GM19023 (cell line): ENCODE measurements at regions not wholly inside any gene's neighbourhood (a gene's known extent, or its start where the extent isn't known, plus 50 kb on each side); places are given as distances from the start of the nearest gene placed in this dataset.

Experiments used
- ATAC-seq: cut with Tn5 transposase; IDR thresholded peaks from one replicate; pipeline ENCODE4 v1.9.1; 2021; ENCODE audit warnings: mild to moderate bottlenecking, moderate library complexity; ENCODE audit not compliant: unreplicated experiment

- ATAC-seq: no peak
Observed at GRCh38 chr7:95718577-95719410, 53.6 kb upstream of the DYNC1I1 start.

- no peak for ATAC-seq
Observed at GRCh38 chr7:95716357-95717122, 55.8 kb upstream of the DYNC1I1 start.

- no peak for ATAC-seq
Observed at GRCh38 chr7:95715274-95715673, 57.1 kb upstream of the DYNC1I1 start.

GRCh38 chr7:95710711-95711110 is 61.6 kb upstream of the DYNC1I1 start:
- no peak for ATAC-seq

GRCh38 chr7:95700917-95701316 is 71.4 kb upstream of the DYNC1I1 start:
- ATAC-seq: no peak

- no peak for ATAC-seq
Observed at GRCh38 chr7:95694334-95694733, 78.0 kb upstream of the DYNC1I1 start.

DNA sequence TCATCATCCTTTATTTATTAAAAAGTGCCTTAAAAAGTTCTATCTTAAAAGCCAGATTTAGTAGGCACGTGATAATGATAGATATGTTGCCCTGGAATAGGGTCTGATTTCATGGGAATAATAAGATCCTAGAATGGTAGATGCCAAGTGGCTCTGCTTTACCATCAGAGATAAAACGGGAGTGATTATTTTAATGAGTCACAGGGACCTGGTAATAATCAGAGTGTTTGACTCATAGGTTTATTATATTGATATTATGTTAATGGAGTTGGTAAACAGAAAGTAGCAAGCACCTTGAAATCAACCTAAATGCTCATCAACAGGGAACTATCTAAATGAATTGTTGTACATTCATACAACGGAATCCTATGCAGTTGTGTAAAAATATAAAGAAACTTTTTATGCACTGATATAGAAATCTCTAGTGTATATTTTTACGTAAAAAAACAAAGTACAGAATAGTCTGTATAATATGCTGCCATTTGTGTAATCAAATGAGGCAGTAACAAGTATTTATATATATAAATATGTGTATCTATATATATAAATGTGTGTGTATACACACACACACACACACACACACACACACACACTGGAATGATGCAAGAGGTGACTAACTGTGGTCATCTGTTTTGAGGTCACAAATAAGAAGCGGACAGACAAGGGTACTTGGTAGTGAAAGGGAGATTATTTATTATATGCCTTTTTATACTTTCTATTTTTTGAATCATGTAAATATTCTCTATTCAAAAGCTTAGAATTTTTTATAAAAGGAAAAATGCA is 78.6 kb upstream of the DYNC1I1 start:
- ATAC-seq: no peak

GRCh38 chr7:95691464-95691863 is 80.9 kb upstream of the DYNC1I1 start:
- no peak for ATAC-seq

DNA sequence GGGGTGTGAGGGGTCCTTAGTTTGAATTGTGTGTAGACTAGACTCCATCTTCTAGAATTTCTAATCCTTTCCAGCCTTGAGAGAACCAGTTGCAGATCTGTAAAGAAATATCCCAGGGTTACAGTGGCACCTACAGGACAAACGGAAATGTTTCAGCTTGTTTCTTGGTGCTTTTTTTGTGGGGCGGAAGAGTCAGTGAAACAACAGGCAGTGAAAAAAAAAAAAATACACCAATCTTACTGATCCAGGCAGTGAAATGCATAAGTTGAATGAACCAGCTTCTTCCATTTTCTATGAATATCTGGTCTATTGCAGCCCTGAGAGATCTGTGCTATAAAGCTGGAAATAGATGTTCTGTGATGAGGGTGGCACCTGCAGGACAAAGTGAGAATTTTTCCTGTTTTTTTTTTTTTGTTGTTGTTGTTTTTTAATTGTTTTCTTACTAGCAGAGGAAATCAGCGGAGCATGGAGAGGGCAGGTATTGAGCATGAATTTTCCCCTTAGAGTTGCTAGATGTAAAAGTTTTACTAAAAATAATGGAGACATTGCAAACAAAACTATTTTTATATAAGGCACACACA is 81.9 kb upstream of the DYNC1I1 start:
- ATAC-seq: peak; percentile 87

DNA sequence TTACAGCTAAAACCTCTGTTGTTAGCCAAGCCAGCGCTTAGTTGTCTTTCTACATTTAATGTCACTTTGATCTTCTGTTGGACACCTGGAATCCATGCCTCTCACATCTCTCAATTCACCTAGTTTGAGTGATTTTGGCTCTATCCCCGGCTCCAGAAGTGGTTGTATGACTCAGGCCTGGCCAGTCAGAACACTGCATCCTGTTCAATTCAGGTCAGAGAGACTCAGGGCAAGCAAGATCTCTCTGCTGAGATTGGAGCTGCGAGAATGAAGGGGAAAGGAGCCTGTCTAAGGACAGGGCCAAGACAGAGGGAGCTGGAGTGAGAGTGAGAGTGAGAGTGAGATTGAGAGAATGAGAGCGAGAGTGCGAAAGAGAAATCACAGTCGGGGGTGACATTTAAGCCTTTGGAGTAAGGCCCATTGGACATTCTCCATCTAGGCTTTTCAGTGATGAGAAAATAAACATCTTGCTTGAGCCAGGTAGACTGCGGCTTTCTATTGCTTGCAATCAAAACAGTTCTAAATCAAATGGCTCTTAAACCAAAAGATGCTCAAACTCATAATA is 83.3 kb upstream of the DYNC1I1 start:
- ATAC-seq: no peak

GRCh38 chr7:95687759-95688343 is 84.5 kb upstream of the DYNC1I1 start:
- no peak for ATAC-seq

DNA sequence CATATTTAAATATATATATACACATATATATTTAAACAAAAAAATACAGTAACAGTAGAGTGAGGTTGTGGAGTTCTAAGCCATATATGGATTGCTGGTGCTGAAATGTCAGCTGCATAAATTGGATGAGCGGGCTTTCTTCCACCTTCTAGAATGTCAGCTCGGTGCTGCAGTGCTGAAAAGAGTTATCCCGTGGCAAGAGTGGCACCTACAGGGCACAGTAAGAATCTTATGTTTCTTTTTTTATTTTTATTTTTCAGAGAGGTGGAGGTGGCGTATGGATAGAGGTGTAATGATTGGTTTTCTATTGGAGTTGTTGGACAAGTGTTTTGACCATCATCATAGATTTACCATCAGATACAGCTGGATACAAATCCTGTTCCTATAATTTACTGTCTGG is 86.2 kb upstream of the DYNC1I1 start:
- no peak for ATAC-seq

- ATAC-seq: no peak
Observed at GRCh38 chr7:95684505-95684904, 87.8 kb upstream of the DYNC1I1 start.

GRCh38 chr7:95684037-95684436 is 87.7 kb upstream of the PDK4 start:
- ATAC-seq: no peak

- ATAC-seq: no peak
Observed at GRCh38 chr7:95682913-95683312, 86.6 kb upstream of the PDK4 start.

DNA sequence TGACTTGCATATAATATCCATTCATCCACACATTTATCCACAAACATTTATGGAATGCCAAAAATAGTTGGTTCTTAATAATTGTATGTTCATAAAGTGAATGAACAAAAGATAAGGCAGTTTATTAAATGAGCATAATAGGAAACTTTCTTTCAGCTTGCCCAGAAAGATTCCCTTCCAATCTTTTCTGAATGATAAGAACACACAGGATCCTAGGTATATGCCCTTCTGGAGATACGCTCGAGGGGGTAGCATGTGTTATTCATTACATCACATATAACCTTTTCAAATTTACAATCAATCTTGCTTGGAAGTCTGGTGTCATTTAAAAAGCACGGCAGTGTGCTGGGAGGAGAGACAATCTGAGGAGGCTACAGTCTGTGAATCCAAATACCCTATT is 80.4 kb upstream of the PDK4 start:
- no peak for ATAC-seq

GRCh38 chr7:95675632-95676031 is 79.3 kb upstream of the PDK4 start:
- ATAC-seq: no peak

DNA sequence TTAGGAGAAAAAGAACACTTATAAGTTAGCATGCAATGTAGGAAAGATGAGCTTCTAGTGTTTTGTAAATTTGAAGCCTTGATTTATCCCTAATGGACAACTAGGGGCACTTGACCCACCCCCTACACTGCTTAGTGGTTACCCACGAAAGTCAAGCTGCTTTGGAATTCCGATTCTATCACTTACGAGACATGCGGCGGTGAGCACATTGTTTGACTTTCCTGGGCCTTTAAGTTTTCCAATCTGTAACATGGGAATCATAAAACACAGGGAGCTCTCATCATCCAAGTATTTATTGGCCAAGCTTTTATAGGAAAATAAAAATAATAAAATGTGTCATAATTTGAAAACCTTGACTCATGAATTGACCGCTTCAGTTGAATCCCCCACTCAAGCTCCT is 78.7 kb upstream of the PDK4 start:
- ATAC-seq: no peak

- no peak for ATAC-seq
Observed at GRCh38 chr7:95674101-95674500, 77.8 kb upstream of the PDK4 start.

DNA sequence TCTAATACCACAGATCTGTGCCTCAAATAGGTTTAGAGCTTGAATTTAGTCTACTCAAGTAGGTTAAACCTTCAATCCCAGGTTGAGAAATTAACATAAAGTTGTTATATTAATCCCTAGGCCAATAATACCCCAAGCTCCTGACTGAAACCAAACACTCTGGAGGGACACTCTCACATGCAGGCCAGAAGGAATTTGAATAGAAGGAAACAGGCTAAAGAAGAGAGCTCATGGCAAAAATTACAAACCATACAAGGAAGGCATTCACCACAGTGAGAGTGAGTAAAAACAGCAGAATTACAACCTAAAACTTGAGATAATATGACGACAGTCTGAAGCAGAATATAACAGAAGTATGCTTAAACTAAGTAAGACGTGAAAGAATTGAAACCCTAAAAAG is 76.1 kb upstream of the PDK4 start:
- ATAC-seq: no peak
